PC-3 (cell line): ENCODE measurements at regions not wholly inside any gene's neighbourhood (a gene's known extent, or its start where the extent isn't known, plus 50 kb on each side); places are given as distances from the start of the nearest gene placed in this dataset.

Experiments
- ATAC-seq: fragments of 200-7000 bp; cut with Tn5 transposase; 2 replicates; pipeline ENCODE4 v1.9.1; 2020; ENCODE audit warnings: mild to moderate bottlenecking, moderate library complexity
- BruUV-seq: library from RNA; stranded (reverse); fragments of 400-500 nt; replicated peaks from 2 replicates; lab custom pipeline; 2021; lab: Mats Ljungman, UMichigan
- CTCF ChIA-PET: fragments of 300-600 bp; sonication (Branson Sonifier 250); formaldehyde crosslinking; loops from one replicate; lab custom pipeline; 2022; ENCODE audit warnings: antibody characterized with exemption; lab: Charles Lee
- POLR2A ChIA-PET: fragments of 300-600 bp; sonication (Branson Sonifier 250); formaldehyde crosslinking; loops from one replicate; lab custom pipeline; 2022; ENCODE audit warnings: antibody characterized with exemption; ENCODE audit not compliant: unreplicated experiment; lab: Charles Lee
- DNase-seq: peaks from one replicate; pipeline ENCODE4 v3.0.0-alpha.2; 2015
- H2AFZ ChIP-seq: fragments of 300-600 bp; sonication (generic); 2 replicates; pipeline ENCODE4 v1.6.0; 2016; ENCODE audit warnings: antibody characterized with exemption, low read length
- H3F3A ChIP-seq: fragments of 300-600 bp; sonication (generic); one replicate; pipeline ENCODE4 v1.6.0; 2017; ENCODE audit warnings: antibody characterized with exemption, low read length, control low read depth, mild to moderate bottlenecking; ENCODE audit not compliant: unreplicated experiment
- H3K27ac ChIP-seq: fragments of 300-600 bp; sonication (generic); 2 replicates; pipeline ENCODE4 v1.5.1; 2016; ENCODE audit warnings: mild to moderate bottlenecking, low read length
- H3K27me3 ChIP-seq: fragments of 300-600 bp; sonication (generic); 2 replicates; pipeline ENCODE4 v1.6.1; 2016; ENCODE audit warnings: low read length, mixed read lengths
- H3K36me3 ChIP-seq: fragments of 300-600 bp; sonication (generic); 2 replicates; pipeline ENCODE4 v1.6.1; 2016; ENCODE audit warnings: low read depth, mixed run types, low read length, mixed read lengths
- H3K4me1 ChIP-seq: fragments of 300-600 bp; sonication (generic); 2 replicates; pipeline ENCODE4 v1.5.1; 2016; ENCODE audit warnings: low read length; ENCODE audit not compliant: insufficient read depth
- H3K4me2 ChIP-seq: fragments of 300-600 bp; sonication (generic); 2 replicates; pipeline ENCODE4 v1.6.0; 2016; ENCODE audit warnings: low read length
- H3K4me3 ChIP-seq: fragments of 300-600 bp; sonication (generic); 2 replicates; pipeline ENCODE4 v1.5.1; 2016; ENCODE audit warnings: mild to moderate bottlenecking, low read length, mixed read lengths
- H3K79me2 ChIP-seq: fragments of 300-600 bp; sonication (generic); 2 replicates; pipeline ENCODE4 v1.6.1; 2017; ENCODE audit warnings: low read length, mixed read lengths
- H3K9ac ChIP-seq: fragments of 300-600 bp; sonication (generic); 2 replicates; pipeline ENCODE4 v1.6.0; 2016; ENCODE audit warnings: mild to moderate bottlenecking, low read length
- H3K9me2 ChIP-seq: fragments of 300-600 bp; sonication (generic); replicated peaks from 2 replicates; pipeline ENCODE4 v1.6.1; 2016; ENCODE audit warnings: mixed run types, low read length, mixed read lengths
- H3K9me3 ChIP-seq: fragments of 300-600 bp; sonication (generic); 2 replicates; pipeline ENCODE4 v1.6.1; 2016; ENCODE audit warnings: low read length, mixed read lengths
- H4K20me1 ChIP-seq: fragments of 300-600 bp; sonication (generic); 2 replicates; pipeline ENCODE4 v1.6.1; 2016; ENCODE audit warnings: low read length, mixed read lengths
- EZH2 ChIP-seq: fragments of 300-600 bp; sonication (generic); IDR thresholded peaks from one replicate; pipeline ENCODE4 v1.6.1; 2017; ENCODE audit warnings: antibody characterized with exemption, mild to moderate bottlenecking, low read length; ENCODE audit not compliant: unreplicated experiment
- EZH2phosphoT487 ChIP-seq: fragments of 300-600 bp; sonication (generic); IDR thresholded peaks from 2 replicates; pipeline ENCODE4 v1.6.1; 2018; ENCODE audit warnings: mild to moderate bottlenecking, antibody characterized with exemption, low read length, borderline replicate concordance
- intact Hi-C: fragments of 100-400 bp; cut with micrococcal nuclease; formaldehyde crosslinking; loops from 2 replicates; pipeline ENCODE4 v1.9.0; 2023
- TF ChIP-seq, protein P1 (sequence below): fragments of 300-600 bp; sonication (generic); conservative IDR thresholded peaks from 2 replicates; pipeline ENCODE4 v1.5.1; 2017; ENCODE audit warnings: antibody characterized with exemption, low read depth, mild to moderate bottlenecking, low read length

GRCh38 chr14:51457843-51458562 is 193.7 kb upstream of the FRMD6 start:
- Histone ChIP-seq H3K9ac (no peak overlapping the region), H3K9me2 (no peaks in the 10 kb centered on the region), H3K27ac (peak overlapping the region; percentile 57), H3F3A (no peaks in the 10 kb centered on the region), H3K9me3 (no peaks in the 10 kb centered on the region), H3K79me2 (no peaks in the 10 kb centered on the region), H3K4me2 (peak overlapping the region; percentile 53), H2AFZ (peak overlapping the region; percentile 29; the same call in 1 of the 2 replicates), H3K4me1 (peaks cover 32% of the 10 kb centered on the region), H3K27me3 (no peaks in the 10 kb centered on the region), H3K36me3 (no peaks in the 10 kb centered on the region), H3K4me3 (0 out of 2 replicates have a peak overlapping the region, but pooled peaks have one; percentile 8), H4K20me1 (no peaks in the 10 kb centered on the region)
- TF ChIP-seq EZH2 (no peak), EZH2phosphoT487 (no peak)
- TF ChIP-seq, protein P1, sequence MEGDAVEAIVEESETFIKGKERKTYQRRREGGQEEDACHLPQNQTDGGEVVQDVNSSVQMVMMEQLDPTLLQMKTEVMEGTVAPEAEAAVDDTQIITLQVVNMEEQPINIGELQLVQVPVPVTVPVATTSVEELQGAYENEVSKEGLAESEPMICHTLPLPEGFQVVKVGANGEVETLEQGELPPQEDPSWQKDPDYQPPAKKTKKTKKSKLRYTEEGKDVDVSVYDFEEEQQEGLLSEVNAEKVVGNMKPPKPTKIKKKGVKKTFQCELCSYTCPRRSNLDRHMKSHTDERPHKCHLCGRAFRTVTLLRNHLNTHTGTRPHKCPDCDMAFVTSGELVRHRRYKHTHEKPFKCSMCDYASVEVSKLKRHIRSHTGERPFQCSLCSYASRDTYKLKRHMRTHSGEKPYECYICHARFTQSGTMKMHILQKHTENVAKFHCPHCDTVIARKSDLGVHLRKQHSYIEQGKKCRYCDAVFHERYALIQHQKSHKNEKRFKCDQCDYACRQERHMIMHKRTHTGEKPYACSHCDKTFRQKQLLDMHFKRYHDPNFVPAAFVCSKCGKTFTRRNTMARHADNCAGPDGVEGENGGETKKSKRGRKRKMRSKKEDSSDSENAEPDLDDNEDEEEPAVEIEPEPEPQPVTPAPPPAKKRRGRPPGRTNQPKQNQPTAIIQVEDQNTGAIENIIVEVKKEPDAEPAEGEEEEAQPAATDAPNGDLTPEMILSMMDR, result no peak
- DNase-seq (peak; percentile 41), ATAC-seq (peak; percentile 11)
- POLR2A ChIA-PET, result no interaction called here
- no TSS peak for BruUV-seq
- intact Hi-C loops, result loop anchor here (5.0 kb wide), 2 partner anchors 74 to 89 kb away; no protein-coding TSS in a partner anchor
- CTCF ChIA-PET, result no interaction called here

- Histone ChIP-seq H3K27ac (peak overlapping the region; percentile 57), H3F3A (no peaks in the 10 kb centered on the region), H3K9ac (no peak overlapping the region), H3K9me3 (no peaks in the 10 kb centered on the region), H3K36me3 (no peaks in the 10 kb centered on the region), H3K4me1 (peaks cover 32% of the 10 kb centered on the region), H3K4me2 (peak overlapping the region; percentile 53), H3K79me2 (no peaks in the 10 kb centered on the region), H4K20me1 (no peaks in the 10 kb centered on the region), H3K9me2 (no peaks in the 10 kb centered on the region), H3K4me3 (0 out of 2 replicates have a peak overlapping the region, but pooled peaks have one; percentile 8), H3K27me3 (no peaks in the 10 kb centered on the region), H2AFZ (peak overlapping the region; percentile 29; the same call in 1 of the 2 replicates)
- TF ChIP-seq EZH2phosphoT487 (no peak), EZH2 (no peak)
- TF ChIP-seq, protein P1, result no peak
- CTCF ChIA-PET, result no interaction called here
- intact Hi-C loops, result loop anchor here (5.0 kb wide), 2 partner anchors 74 to 89 kb away; no protein-coding TSS in a partner anchor
- ATAC-seq, result peak; percentile 97
- peak; percentile 90 for DNase-seq
- no TSS peak for BruUV-seq
- POLR2A ChIA-PET, result no interaction called here
Measured at GRCh38 chr14:51458563-51458955, 193.2 kb upstream of the FRMD6 start.

DNA sequence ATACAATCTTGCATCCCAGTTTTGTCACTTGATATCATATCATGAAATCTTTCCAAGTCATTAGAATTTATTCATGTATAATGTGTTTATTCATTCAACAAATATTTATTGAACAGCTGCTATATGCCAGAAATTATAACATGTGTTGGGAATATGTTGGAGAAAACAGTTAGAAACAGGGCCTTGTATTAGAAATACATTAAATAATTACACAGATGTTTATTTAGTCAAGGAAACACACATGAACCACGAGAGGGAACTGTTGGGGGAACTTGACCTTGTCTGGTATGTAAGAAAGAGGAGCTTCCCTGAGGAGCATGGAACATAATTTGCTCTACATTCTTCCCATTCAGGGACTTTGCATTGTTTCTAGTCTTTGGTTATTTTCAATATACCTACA is 191.7 kb upstream of the FRMD6 start:
- no peak for DNase-seq
- Histone ChIP-seq H3K9me2 (no peaks in the 10 kb centered on the region), H3K9ac (no peak overlapping the region), H3K4me1 (peaks cover 26% of the 10 kb centered on the region), H3K79me2 (no peaks in the 10 kb centered on the region), H3K4me3 (no peak overlapping the region), H3F3A (no peaks in the 10 kb centered on the region), H3K4me2 (no peak overlapping the region), H3K27me3 (no peaks in the 10 kb centered on the region), H2AFZ (no peak overlapping the region), H3K9me3 (no peaks in the 10 kb centered on the region), H3K27ac (no peak overlapping the region), H3K36me3 (no peaks in the 10 kb centered on the region), H4K20me1 (no peaks in the 10 kb centered on the region)
- no peak for ATAC-seq
- BruUV-seq, result no TSS peak
- ChIA-PET POLR2A (interaction anchor here (0.6 kb wide), 1 partner anchor 20 kb away, joined by 4 read pairs; no protein-coding TSS in a partner anchor), CTCF (no interaction called here)
- TF ChIP-seq EZH2phosphoT487 (no peak), EZH2 (no peak)
- TF ChIP-seq, protein P1, result no peak
- intact Hi-C loops, result no loop called here
